Panc1 (cell line): ENCODE measurements at regions not wholly inside any gene's neighbourhood (a gene's known extent, or its start where the extent isn't known, plus 50 kb on each side); places are given as distances from the start of the nearest gene placed in this dataset.

ENCODE experiments used
- ATAC-seq: fragments of 200-7000 bp; cut with Tn5 transposase; 2 replicates; pipeline ENCODE4 v1.9.1; 2020; ENCODE audit warnings: mild to moderate bottlenecking, moderate library complexity
- BruUV-seq: library from RNA; stranded (reverse); fragments of 400-500 nt; replicated peaks from 2 replicates; lab custom pipeline; 2021; lab: Mats Ljungman, UMichigan
- CTCF ChIA-PET: fragments of 300-600 bp; sonication (Branson Sonifier 250); formaldehyde crosslinking; loops from one replicate; lab custom pipeline; 2022; ENCODE audit warnings: antibody characterized with exemption; lab: Charles Lee
- POLR2A ChIA-PET: fragments of 300-600 bp; sonication (Branson Sonifier 250); formaldehyde crosslinking; loops from one replicate; lab custom pipeline; 2022; ENCODE audit warnings: antibody characterized with exemption; lab: Charles Lee
- DNase-seq: peaks from one replicate; pipeline ENCODE4 v3.0.0-alpha.2; 2010; ENCODE audit warnings: low read depth, low spot score
- H3K27ac ChIP-seq: 2 replicates; pipeline ENCODE4 v1.5.1; 2011; ENCODE audit warnings: mild to moderate bottlenecking, low read length, inconsistent platforms
- H3K27me3 ChIP-seq: fragments of 200-500 bp; sonication (Bioruptor generic); 2 replicates; pipeline ENCODE4 v1.6.0; 2014; ENCODE audit warnings: low read length, inconsistent platforms; ENCODE audit not compliant: control insufficient read depth, insufficient read depth
- H3K36me3 ChIP-seq: fragments of 200-500 bp; sonication (Bioruptor generic); 2 replicates; pipeline ENCODE4 v1.5.1; 2014; ENCODE audit warnings: inconsistent platforms, mild to moderate bottlenecking, low read length, moderate library complexity; ENCODE audit not compliant: control insufficient read depth, insufficient read depth
- H3K4me1 ChIP-seq: 2 replicates; pipeline ENCODE4 v1.5.1; 2011; ENCODE audit warnings: inconsistent platforms, mild to moderate bottlenecking, low read length, moderate library complexity; ENCODE audit not compliant: control insufficient read depth, insufficient read depth
- H3K4me3 ChIP-seq, 2 experiments: 2 replicates each; pipeline ENCODE4 v1.5.1; 2011 to 2012; ENCODE audit warnings: low read depth in 2 of 2, low read length in 2 of 2, mild to moderate bottlenecking in 2 of 2, inconsistent platforms in 1 of 2, moderate library complexity in 1 of 2
- H3K9me3 ChIP-seq: fragments of 200-500 bp; sonication (Bioruptor generic); 2 replicates; pipeline ENCODE4 v1.5.1; 2014; ENCODE audit warnings: low read depth, mild to moderate bottlenecking, inconsistent platforms, low read length, moderate library complexity; ENCODE audit not compliant: control insufficient read depth, insufficient read depth
- POLR2AphosphoS5 ChIP-seq: IDR thresholded peaks from 2 replicates; pipeline ENCODE4 v1.6.1; 2012; ENCODE audit warnings: mild to moderate bottlenecking, low read depth, low read length, moderate library complexity
- REST ChIP-seq, 2 experiments: IDR thresholded peaks; 2 replicates each; pipeline ENCODE4 v1.6.1; 2011 to 2012; ENCODE audit warnings: low read depth in 2 of 2, control low read depth in 1 of 2, low read length in 1 of 2, mild to moderate bottlenecking in 1 of 2, moderate library complexity in 1 of 2; ENCODE audit not compliant: insufficient read depth in 1 of 2
- SIN3A ChIP-seq: IDR thresholded peaks from 2 replicates; pipeline ENCODE4 v1.6.1; 2012; ENCODE audit warnings: low read depth, mild to moderate bottlenecking, low read length, moderate library complexity, borderline replicate concordance; ENCODE audit not compliant: insufficient read depth
- TCF7L2 ChIP-seq: IDR thresholded peaks from 2 replicates; pipeline ENCODE4 v1.6.1; 2011; ENCODE audit warnings: mild to moderate bottlenecking, low read depth, low read length, inconsistent platforms
- in situ Hi-C: cut with HindIII; loops from 2 replicates; pipeline ENCODE4 v1.10.0; 2016; ENCODE audit warnings: low sequenced_read_pairs, low pct_unique_long_range_greater_than_20kb
- intact Hi-C: fragments of 100-400 bp; cut with micrococcal nuclease; formaldehyde crosslinking; loops from one replicate; pipeline ENCODE4 v1.10.0; 2022; ENCODE audit not compliant: unreplicated experiment
- TF ChIP-seq, protein P1 (sequence below): fragments of 450-650 bp; IDR thresholded peaks from 2 replicates; pipeline ENCODE4 v1.5.1; 2017; ENCODE audit warnings: mild to moderate bottlenecking

- CTCF ChIA-PET = no interaction called here
- H3K9me3 ChIP-seq = no peaks in the 10 kb centered on the region
- intact Hi-C loops (no loop called here), in situ Hi-C loops (no loop called here)
- DNase-seq (no peak), ATAC-seq (no peak)
- H3K27ac ChIP-seq = no peak overlapping the region
- peaks cover 36% of the 10 kb centered on the region for H3K27me3 ChIP-seq
- no peak overlapping the region for H3K4me3 ChIP-seq
- no TSS peak for BruUV-seq
- TF ChIP-seq TCF7L2 (no peak), SIN3A (no peak), POLR2AphosphoS5 (no peak), REST (IDR thresholded peaks at IDR 0.05; ENCODE audit: insufficient read depth in 1 of 2, low read depth in 2 of 2, low read length in 1 of 2) (no peak)
- TF ChIP-seq, protein P1, sequence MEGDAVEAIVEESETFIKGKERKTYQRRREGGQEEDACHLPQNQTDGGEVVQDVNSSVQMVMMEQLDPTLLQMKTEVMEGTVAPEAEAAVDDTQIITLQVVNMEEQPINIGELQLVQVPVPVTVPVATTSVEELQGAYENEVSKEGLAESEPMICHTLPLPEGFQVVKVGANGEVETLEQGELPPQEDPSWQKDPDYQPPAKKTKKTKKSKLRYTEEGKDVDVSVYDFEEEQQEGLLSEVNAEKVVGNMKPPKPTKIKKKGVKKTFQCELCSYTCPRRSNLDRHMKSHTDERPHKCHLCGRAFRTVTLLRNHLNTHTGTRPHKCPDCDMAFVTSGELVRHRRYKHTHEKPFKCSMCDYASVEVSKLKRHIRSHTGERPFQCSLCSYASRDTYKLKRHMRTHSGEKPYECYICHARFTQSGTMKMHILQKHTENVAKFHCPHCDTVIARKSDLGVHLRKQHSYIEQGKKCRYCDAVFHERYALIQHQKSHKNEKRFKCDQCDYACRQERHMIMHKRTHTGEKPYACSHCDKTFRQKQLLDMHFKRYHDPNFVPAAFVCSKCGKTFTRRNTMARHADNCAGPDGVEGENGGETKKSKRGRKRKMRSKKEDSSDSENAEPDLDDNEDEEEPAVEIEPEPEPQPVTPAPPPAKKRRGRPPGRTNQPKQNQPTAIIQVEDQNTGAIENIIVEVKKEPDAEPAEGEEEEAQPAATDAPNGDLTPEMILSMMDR = no peak
- POLR2A ChIA-PET = no interaction called here
- no peaks in the 10 kb centered on the region for H3K36me3 ChIP-seq
- H3K4me1 ChIP-seq = no peaks in the 10 kb centered on the region; the same call in 1 of the 2 replicates
Observed at GRCh38 chr12:111029732-111030131, 109.4 kb upstream of the MYL2 start.

- ATAC-seq (no peak), DNase-seq (no peak)
- intact Hi-C loops = no loop called here
- ChIA-PET CTCF (no interaction called here), POLR2A (no interaction called here)
- no peak overlapping the region for H3K4me3 ChIP-seq
- in situ Hi-C loops = no loop called here
- BruUV-seq = no TSS peak
- H3K36me3 ChIP-seq = no peaks in the 10 kb centered on the region
- H3K9me3 ChIP-seq = no peaks in the 10 kb centered on the region
- H3K27ac ChIP-seq = no peak overlapping the region
- peaks cover 36% of the 10 kb centered on the region for H3K27me3 ChIP-seq
- TF ChIP-seq, protein P1 = no peak
- H3K4me1 ChIP-seq = no peaks in the 10 kb centered on the region; the same call in 1 of the 2 replicates
Observed at GRCh38 chr12:111029305-111029704, 108.9 kb upstream of the MYL2 start.
